ENCODE measurements at regions not wholly inside any gene's neighbourhood (a gene's known extent, or its start where the extent isn't known, plus 50 kb on each side); places are given as distances from the start of the nearest gene placed in this dataset.

- DNase-seq (ENCODE audit: low spot score), result peak; percentile 28
Measured at GRCh38 chr2:30860003-30860725, 52.9 kb upstream of the CAPN13 start.
